ENCODE measurements at regions not wholly inside any gene's neighbourhood (a gene's known extent, or its start where the extent isn't known, plus 50 kb on each side); places are given as distances from the start of the nearest gene placed in this dataset.
"Not testable (repeated sequence)": the region's sequence is repeated elsewhere in the genome, so short reads cannot be mapped to it uniquely, and the experiment has no call there.

GRCh38 chr5:1730487-1730847 lies 69.2 kb downstream of the MRPL36 start:
- FAIRE-seq: no peak

- no peak for FAIRE-seq
Observed at GRCh38 chr5:1729641-1730486, 69.8 kb downstream of the MRPL36 start.

- no peak for FAIRE-seq
Observed at GRCh38 chr5:1728846-1729245, 70.8 kb downstream of the MRPL36 start.

GRCh38 chr5:1727571-1727970 lies 72.1 kb downstream of the MRPL36 start:
- FAIRE-seq: no peak

GRCh38 chr5:1726956-1727355 lies 72.7 kb downstream of the MRPL36 start:
- no peak for FAIRE-seq

- no peak for FAIRE-seq
Observed at GRCh38 chr5:1726469-1726865, 73.2 kb downstream of the MRPL36 start.

GRCh38 chr5:1725641-1726468 lies 73.8 kb downstream of the MRPL36 start:
- no peak for FAIRE-seq

GRCh38 chr5:1724822-1725602 lies 74.6 kb downstream of the MRPL36 start:
- no peak for FAIRE-seq

GRCh38 chr5:1723957-1724821 lies 75.4 kb downstream of the MRPL36 start:
- FAIRE-seq: no peak

GRCh38 chr5:1723476-1723875 lies 76.2 kb downstream of the MRPL36 start:
- no peak for FAIRE-seq

- FAIRE-seq: no peak
Observed at GRCh38 chr5:1722877-1723276, 76.8 kb downstream of the MRPL36 start.

- no peak for FAIRE-seq
Observed at GRCh38 chr5:1720396-1721110, 79.1 kb downstream of the MRPL36 start.

- no peak for FAIRE-seq
Observed at GRCh38 chr5:1719860-1720259, 79.8 kb downstream of the MRPL36 start.

- no peak for FAIRE-seq
Observed at GRCh38 chr5:1718669-1719068, 81.0 kb downstream of the MRPL36 start.

GRCh38 chr5:1710091-1710490 lies 89.5 kb downstream of the MRPL36 start:
- FAIRE-seq: not testable (repeated sequence)

- no peak for FAIRE-seq
Observed at GRCh38 chr5:1709171-1709803, 90.3 kb downstream of the MRPL36 start.

- FAIRE-seq: no peak
Observed at GRCh38 chr5:1708592-1709141, 91.0 kb downstream of the MRPL36 start.

GRCh38 chr5:1707467-1707866 lies 92.2 kb downstream of the MRPL36 start:
- FAIRE-seq: no peak

- FAIRE-seq: no peak
Observed at GRCh38 chr5:1706428-1706827, 93.2 kb downstream of the MRPL36 start.

GRCh38 chr5:1706021-1706420 lies 93.6 kb downstream of the MRPL36 start:
- FAIRE-seq: no peak

GRCh38 chr5:1704676-1705075 lies 95.0 kb downstream of the MRPL36 start:
- FAIRE-seq: no peak

Data from G401.6 (cell line).